GM12878 (cell line): ENCODE measurements at regions not wholly inside any gene's neighbourhood (a gene's known extent, or its start where the extent isn't known, plus 50 kb on each side); places are given as distances from the start of the nearest gene placed in this dataset.

ENCODE experiments used
- ATAC-seq: fragments of 200-7000 bp; cut with Tn5 transposase; 3 replicates; pipeline ENCODE4 v1.9.1; 2020; ENCODE audit warnings: mild to moderate bottlenecking, moderate library complexity
- BruUV-seq: library from RNA; stranded (reverse); fragments of 400-500 nt; replicated peaks from 2 replicates; lab custom pipeline; 2021; lab: Mats Ljungman, UMichigan
- CTCF ChIA-PET: fragments of 300-600 bp; sonication (Branson Sonifier 250); formaldehyde crosslinking; extraction: SDS; loops from one replicate; lab custom pipeline; 2021; ENCODE audit warnings: inconsistent platforms; lab: Yijun Ruan, JAX
- POLR2A ChIA-PET: fragments of 350-600 bp; formaldehyde crosslinking; extraction: SDS; loops from one replicate; lab custom pipeline; 2021; ENCODE audit warnings: inconsistent platforms; lab: Charles Lee
- RAD21 ChIA-PET: fragments of 300-600 bp; sonication (Branson Sonifier 250); formaldehyde crosslinking; loops from one replicate; lab custom pipeline; 2023; ENCODE audit warnings: antibody characterized with exemption; ENCODE audit not compliant: unreplicated experiment; lab: Charles Lee
- SMC1A ChIA-PET: fragments of 300-600 bp; sonication (Branson Sonifier 250); formaldehyde crosslinking; loops from one replicate; lab custom pipeline; 2023; ENCODE audit not compliant: unreplicated experiment, uncharacterized antibody; lab: Charles Lee
- DNase-seq: peaks from one replicate; pipeline ENCODE4 v3.0.0-alpha.2; 2011; ENCODE audit warnings: low read depth, low spot score
- FAIRE-seq: peaks from 3 replicates; lab custom pipeline; 2011; peaks lifted over from hg19 to GRCh38; lab: Jason Lieb, UNC
- H2AFZ ChIP-seq: 2 replicates; pipeline ENCODE4 v1.6.0; 2011; ENCODE audit warnings: low read depth, low read length, control low read depth; ENCODE audit not compliant: control insufficient read depth
- H3K27ac ChIP-seq: 2 replicates; pipeline ENCODE4 v1.5.1; 2011; ENCODE audit warnings: control low read depth; ENCODE audit not compliant: control insufficient read depth, insufficient read depth
- H3K27me3 ChIP-seq, 2 experiments: replicated peaks in 1 of 2; 2 replicates each; pipeline versions ENCODE4 v1.6.0 to v1.6.1; 2011; ENCODE audit warnings: low read length in 1 of 2; ENCODE audit not compliant: control insufficient read depth in 2 of 2, insufficient read depth in 2 of 2
- H3K36me3 ChIP-seq, 2 experiments: 2 replicates each; pipeline ENCODE4 v1.5.1; 2011; ENCODE audit warnings: low read length in 1 of 2; ENCODE audit not compliant: control insufficient read depth in 2 of 2, insufficient read depth in 2 of 2
- H3K4me1 ChIP-seq: 2 replicates; pipeline ENCODE4 v1.6.1; 2011; ENCODE audit warnings: mild to moderate bottlenecking, low read length, moderate library complexity, mixed read lengths; ENCODE audit not compliant: control insufficient read depth, insufficient read depth
- H3K4me2 ChIP-seq: 2 replicates; pipeline ENCODE4 v1.6.0; 2011; ENCODE audit warnings: control low read depth; ENCODE audit not compliant: control insufficient read depth, insufficient read depth
- H3K4me3 ChIP-seq: fragments of 200-600 bp; sonication (generic); 2 replicates; pipeline ENCODE4 v1.5.1; 2016
- H3K79me2 ChIP-seq: 2 replicates; pipeline ENCODE4 v1.6.0; 2011; ENCODE audit warnings: low read length; ENCODE audit not compliant: control insufficient read depth, insufficient read depth
- H3K9ac ChIP-seq: 2 replicates; pipeline ENCODE4 v1.8.0; 2011; ENCODE audit warnings: low read length, control low read depth, mixed read lengths; ENCODE audit not compliant: control insufficient read depth, insufficient read depth
- H3K9me3 ChIP-seq: replicated peaks from 3 replicates; pipeline ENCODE4 v1.5.1; 2011; ENCODE audit warnings: mild to moderate bottlenecking, low read length; ENCODE audit not compliant: control insufficient read depth, insufficient read depth
- H4K20me1 ChIP-seq: 2 replicates; pipeline ENCODE4 v1.6.0; 2011; ENCODE audit not compliant: control insufficient read depth, insufficient read depth
- CBX3 ChIP-seq: fragments of 200-600 bp; sonication (generic); IDR thresholded peaks from 2 replicates; pipeline ENCODE4 v1.6.1; 2016; ENCODE audit warnings: low read depth, borderline replicate concordance
- CBX5 ChIP-seq: sonication (generic); IDR thresholded peaks from 2 replicates; pipeline ENCODE4 v1.6.1; 2016; ENCODE audit warnings: low read depth, moderate library complexity, mild to moderate bottlenecking, inconsistent platforms
- CEBPB ChIP-seq, 2 experiments: fragments of 150-350 bp in 1 of 2; IDR thresholded peaks; 2 replicates each; pipeline ENCODE4 v1.6.1; 2012 to 2014; ENCODE audit warnings: low read depth in 2 of 2, low read length in 2 of 2, borderline replicate concordance in 1 of 2, inconsistent platforms in 1 of 2
- ETV6 ChIP-seq, 2 experiments: fragments of 450-650 bp in 1 of 2; IDR thresholded peaks in 1 of 2; conservative IDR thresholded peaks in 1 of 2; 2 replicates each; pipeline ENCODE4 v1.6.1; 2014; ENCODE audit warnings: antibody characterized with exemption in 1 of 2, borderline replicate concordance in 1 of 2, low read depth in 1 of 2, mild to moderate bottlenecking in 1 of 2, moderate library complexity in 1 of 2
- MYB ChIP-seq: fragments of 150-350 bp; IDR thresholded peaks from 2 replicates; pipeline ENCODE4 v1.6.1; 2014; ENCODE audit warnings: mild to moderate bottlenecking, low read depth, low read length, borderline replicate concordance
- NR2C2 ChIP-seq: IDR thresholded peaks from 2 replicates; pipeline ENCODE4 v1.6.1; 2011; ENCODE audit warnings: borderline replicate concordance, low read depth; ENCODE audit not compliant: control insufficient read depth, insufficient read length
- POU2F2 ChIP-seq: IDR thresholded peaks from 3 replicates; pipeline ENCODE4 v1.6.1; 2011; ENCODE audit warnings: low read depth, mild to moderate bottlenecking, low read length, borderline replicate concordance
- RAD51 ChIP-seq: fragments of 450-650 bp; IDR thresholded peaks from 2 replicates; pipeline ENCODE4 v1.6.1; 2016; ENCODE audit warnings: moderate library complexity, mild to moderate bottlenecking, inconsistent platforms
- SMC3 ChIP-seq: IDR thresholded peaks from 2 replicates; pipeline ENCODE4 v1.6.1; 2011; ENCODE audit warnings: low read length, improper control_type of control experiment, borderline replicate concordance
- SP1 ChIP-seq: IDR thresholded peaks from one replicate; pipeline ENCODE4 v1.6.1; 2011; ENCODE audit warnings: low read depth, low read length
- SPI1 ChIP-seq: IDR thresholded peaks from 2 replicates; pipeline ENCODE4 v1.6.1; 2011; ENCODE audit warnings: low read depth, mild to moderate bottlenecking, low read length, moderate library complexity, borderline replicate concordance; ENCODE audit not compliant: insufficient read depth
- SREBF2 ChIP-seq: IDR thresholded peaks from 2 replicates; pipeline ENCODE4 v1.6.1; 2012; ENCODE audit warnings: mild to moderate bottlenecking, low read length
- SRF ChIP-seq, 2 experiments: IDR thresholded peaks; 2 replicates each; pipeline ENCODE4 v1.6.1; 2011; ENCODE audit warnings: low read depth in 2 of 2, low read length in 2 of 2, mild to moderate bottlenecking in 1 of 2, moderate library complexity in 1 of 2
- ZNF274 ChIP-seq: IDR thresholded peaks from one replicate; pipeline ENCODE4 v1.8.0; 2011; ENCODE audit not compliant: insufficient read length, insufficient read depth
- ZNF622 ChIP-seq: fragments of 450-650 bp; IDR thresholded peaks from 2 replicates; pipeline ENCODE4 v1.6.1; 2017; ENCODE audit warnings: mild to moderate bottlenecking, inconsistent platforms
- ZZZ3 ChIP-seq: IDR thresholded peaks from 2 replicates; pipeline ENCODE4 v1.6.1; 2011; ENCODE audit warnings: low read depth; ENCODE audit not compliant: control insufficient read depth, insufficient read length
- WGBS: methylation state at CpG from one replicate; pipeline ENCODE4 v1.1.6; 2016; ENCODE audit warnings: low lambda C conversion rate; ENCODE audit not compliant: insufficient replicate concordance, insufficient coverage; ENCODE audit errors: missing lambda C conversion rate; 5-methylcytosine and 5-hydroxymethylcytosine counted together
- in situ Hi-C: fragments of 300-500 bp; cut with MboI; formaldehyde crosslinking; loops from 9 replicates; pipeline ENCODE4 v1.14.3; 2018; ENCODE audit warnings: mixed read lengths
- intact Hi-C: fragments of 100-400 bp; cut with micrococcal nuclease; formaldehyde crosslinking; loops from one replicate; pipeline ENCODE4 v1.14.2; 2022; ENCODE audit not compliant: unreplicated experiment
- TF ChIP-seq, protein P1 (sequence below): IDR thresholded peaks from 2 replicates; pipeline ENCODE4 v1.6.1; 2012; ENCODE audit warnings: improper control_type of control experiment, low read depth, low read length; ENCODE audit not compliant: insufficient replicate concordance

DNA sequence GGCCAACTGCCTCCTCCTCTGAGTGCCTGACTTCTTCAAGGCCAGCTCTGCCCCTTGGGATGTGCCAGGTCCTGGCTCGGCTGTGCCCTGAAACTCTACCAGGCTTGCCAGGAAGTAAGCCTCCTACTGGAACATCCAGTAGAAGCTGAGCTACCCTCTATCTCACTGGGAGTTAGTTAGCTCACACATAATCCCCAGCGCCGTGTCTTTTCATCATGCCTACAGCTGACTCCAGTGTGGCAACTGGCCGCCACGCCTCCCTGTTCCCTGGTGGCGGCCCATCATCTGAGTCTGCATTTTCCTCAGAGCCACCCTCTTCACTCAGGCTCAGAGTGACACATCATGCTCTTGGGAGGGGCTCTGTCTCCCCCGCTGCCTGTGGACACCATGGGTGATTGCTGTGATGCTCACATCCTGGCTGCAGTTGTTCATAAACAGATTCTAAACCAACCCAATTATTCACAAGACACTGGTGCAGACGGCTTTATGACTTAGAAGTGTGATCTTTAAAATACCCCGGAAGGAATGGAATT is 131.9 kb upstream of the IRS2 start:
- TF ChIP-seq MYB (no peak), CBX5 (no peak), SMC3 (no peak), SREBF2 (no peak), ZNF274 (no peak), NR2C2 (no peak), RAD51 (no peak), CEBPB (IDR thresholded peaks at IDR 0.05; ENCODE audit: borderline replicate concordance in 1 of 2, low read depth in 2 of 2, low read length in 2 of 2) (no peak), ZNF622 (no peak), ZZZ3 (no peak), CBX3 (no peak), SP1 (no peak), SRF (IDR thresholded peaks at IDR 0.05; ENCODE audit: low read depth in 2 of 2, low read length in 2 of 2) (no peak), POU2F2 (no peak), SPI1 (no peak), ETV6 (conservative IDR thresholded peaks at IDR 0.05 in 1 of 2, IDR thresholded peaks at IDR 0.05 in 1 of 2; ENCODE audit: borderline replicate concordance in 1 of 2, low read depth in 1 of 2) (no peak)
- TF ChIP-seq, protein P1, sequence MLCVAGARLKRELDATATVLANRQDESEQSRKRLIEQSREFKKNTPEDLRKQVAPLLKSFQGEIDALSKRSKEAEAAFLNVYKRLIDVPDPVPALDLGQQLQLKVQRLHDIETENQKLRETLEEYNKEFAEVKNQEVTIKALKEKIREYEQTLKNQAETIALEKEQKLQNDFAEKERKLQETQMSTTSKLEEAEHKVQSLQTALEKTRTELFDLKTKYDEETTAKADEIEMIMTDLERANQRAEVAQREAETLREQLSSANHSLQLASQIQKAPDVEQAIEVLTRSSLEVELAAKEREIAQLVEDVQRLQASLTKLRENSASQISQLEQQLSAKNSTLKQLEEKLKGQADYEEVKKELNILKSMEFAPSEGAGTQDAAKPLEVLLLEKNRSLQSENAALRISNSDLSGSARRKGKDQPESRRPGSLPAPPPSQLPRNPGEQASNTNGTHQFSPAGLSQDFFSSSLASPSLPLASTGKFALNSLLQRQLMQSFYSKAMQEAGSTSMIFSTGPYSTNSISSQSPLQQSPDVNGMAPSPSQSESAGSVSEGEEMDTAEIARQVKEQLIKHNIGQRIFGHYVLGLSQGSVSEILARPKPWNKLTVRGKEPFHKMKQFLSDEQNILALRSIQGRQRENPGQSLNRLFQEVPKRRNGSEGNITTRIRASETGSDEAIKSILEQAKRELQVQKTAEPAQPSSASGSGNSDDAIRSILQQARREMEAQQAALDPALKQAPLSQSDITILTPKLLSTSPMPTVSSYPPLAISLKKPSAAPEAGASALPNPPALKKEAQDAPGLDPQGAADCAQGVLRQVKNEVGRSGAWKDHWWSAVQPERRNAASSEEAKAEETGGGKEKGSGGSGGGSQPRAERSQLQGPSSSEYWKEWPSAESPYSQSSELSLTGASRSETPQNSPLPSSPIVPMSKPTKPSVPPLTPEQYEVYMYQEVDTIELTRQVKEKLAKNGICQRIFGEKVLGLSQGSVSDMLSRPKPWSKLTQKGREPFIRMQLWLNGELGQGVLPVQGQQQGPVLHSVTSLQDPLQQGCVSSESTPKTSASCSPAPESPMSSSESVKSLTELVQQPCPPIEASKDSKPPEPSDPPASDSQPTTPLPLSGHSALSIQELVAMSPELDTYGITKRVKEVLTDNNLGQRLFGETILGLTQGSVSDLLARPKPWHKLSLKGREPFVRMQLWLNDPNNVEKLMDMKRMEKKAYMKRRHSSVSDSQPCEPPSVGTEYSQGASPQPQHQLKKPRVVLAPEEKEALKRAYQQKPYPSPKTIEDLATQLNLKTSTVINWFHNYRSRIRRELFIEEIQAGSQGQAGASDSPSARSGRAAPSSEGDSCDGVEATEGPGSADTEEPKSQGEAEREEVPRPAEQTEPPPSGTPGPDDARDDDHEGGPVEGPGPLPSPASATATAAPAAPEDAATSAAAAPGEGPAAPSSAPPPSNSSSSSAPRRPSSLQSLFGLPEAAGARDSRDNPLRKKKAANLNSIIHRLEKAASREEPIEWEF, result no peak
- TF ChIP-seq, all 136 proteins: peak for 0
- no peak for FAIRE-seq
- H3K4me1 ChIP-seq, result no peaks in the 10 kb centered on the region

More for the DNA sequence above, 131.9 kb upstream of the IRS2 start:
- Histone ChIP-seq H4K20me1 (no peaks in the 10 kb centered on the region), H3K79me2 (no peaks in the 10 kb centered on the region), H3K4me3 (no peak overlapping the region), H3K9ac (no peak overlapping the region), H3K27ac (no peak overlapping the region), H3K4me2 (no peak overlapping the region), H3K36me3 (no peaks in the 10 kb centered on the region), H3K27me3 (no peaks in the 10 kb centered on the region), H2AFZ (no peak overlapping the region), H3K9me3 (no peaks in the 10 kb centered on the region)
- DNase-seq (no peak), ATAC-seq (no peak)
- in situ Hi-C loops (no loop called here), intact Hi-C loops (no loop called here)
- POLR2A ChIA-PET, result no interaction called here
- CTCF ChIA-PET, result no interaction called here
- 38% methylated on average over 9 of the region's 9 CpGs for WGBS
- RAD21 ChIA-PET, result no interaction called here
- SMC1A ChIA-PET, result interaction anchor here (0.6 to 1.3 kb wide), 2 partner anchors 14 to 973 kb away, joined by 3 to 4 read pairs; no protein-coding TSS in a partner anchor
- no TSS peak for BruUV-seq
